ENCODE measurements at regions not wholly inside any gene's neighbourhood (a gene's known extent, or its start where the extent isn't known, plus 50 kb on each side); places are given as distances from the start of the nearest gene placed in this dataset.

DNA sequence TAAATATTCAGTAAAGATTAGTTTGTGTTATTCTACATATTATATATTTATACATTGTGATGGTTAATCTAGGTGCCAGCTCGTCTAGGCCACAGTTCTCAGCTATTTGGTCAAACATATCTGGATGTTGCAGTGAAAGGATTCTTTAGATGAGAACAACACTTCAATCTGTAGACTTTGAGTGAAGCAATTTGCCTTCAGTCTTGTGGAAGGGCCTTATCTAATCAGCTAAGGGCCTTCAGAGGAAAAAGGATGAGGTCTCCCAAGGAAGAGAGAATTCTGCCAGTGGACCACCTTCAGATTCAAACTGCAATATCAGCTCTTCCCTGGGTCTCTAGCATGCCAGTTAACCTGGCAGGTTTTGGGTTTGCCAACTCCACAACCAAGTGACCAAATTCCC lies 112.0 kb downstream of the SH3TC2 start:
- TF ChIP-seq YY1 (IDR thresholded peaks at IDR 0.05; ENCODE audit: insufficient read depth, insufficient read length) (no peak), ZNF274 (IDR thresholded peaks at IDR 0.05; ENCODE audit: low read depth, low read length) (no peak)

All from NT2/D1 (cell line).